DOHH2 (cell line): ENCODE measurements at regions not wholly inside any gene's neighbourhood (a gene's known extent, or its start where the extent isn't known, plus 50 kb on each side); places are given as distances from the start of the nearest gene placed in this dataset.

Source experiments
- H3F3A ChIP-seq: fragments of 200-600 bp; sonication (generic), shearing (Covaris generic); 2 replicates; pipeline ENCODE4 v1.6.0; 2016; ENCODE audit warnings: antibody characterized with exemption, mild to moderate bottlenecking; ENCODE audit not compliant: control insufficient read depth, insufficient read depth
- H3K27ac ChIP-seq: fragments of 200-600 bp; sonication (generic); 2 replicates; pipeline ENCODE4 v1.5.1; 2014; ENCODE audit warnings: low read depth, mild to moderate bottlenecking, low read length, moderate library complexity
- H3K27me3 ChIP-seq: fragments of 200-600 bp; sonication (generic); 2 replicates; pipeline ENCODE4 v1.6.1; 2014; ENCODE audit warnings: mild to moderate bottlenecking, low read length, mixed read lengths; ENCODE audit not compliant: control insufficient read depth
- H3K36me3 ChIP-seq: fragments of 200-600 bp; sonication (generic); 2 replicates; pipeline ENCODE4 v1.6.1; 2014; ENCODE audit warnings: mild to moderate bottlenecking, low read length, moderate library complexity, mixed read lengths; ENCODE audit not compliant: control insufficient read depth
- H3K4me1 ChIP-seq: fragments of 200-600 bp; sonication (generic); 2 replicates; pipeline ENCODE4 v1.6.1; 2014; ENCODE audit warnings: mild to moderate bottlenecking, low read length, mixed read lengths; ENCODE audit not compliant: control insufficient read depth
- H3K4me2 ChIP-seq: fragments of 200-600 bp; sonication (generic); 2 replicates; pipeline ENCODE4 v1.6.0; 2014; ENCODE audit warnings: mild to moderate bottlenecking, low read length, moderate library complexity
- H3K4me3 ChIP-seq: fragments of 200-600 bp; sonication (generic); 2 replicates; pipeline ENCODE4 v1.5.1; 2014; ENCODE audit warnings: mild to moderate bottlenecking, low read length, mixed read lengths
- H3K79me2 ChIP-seq: fragments of 200-600 bp; sonication (generic); 2 replicates; pipeline ENCODE4 v1.6.1; 2014; ENCODE audit warnings: mild to moderate bottlenecking, low read length, mixed read lengths; ENCODE audit not compliant: control insufficient read depth
- H3K9me2 ChIP-seq: fragments of 200-600 bp; sonication (generic); replicated peaks from 2 replicates; pipeline ENCODE4 v1.6.1; 2014; ENCODE audit warnings: mild to moderate bottlenecking, low read length, mixed read lengths; ENCODE audit not compliant: control insufficient read depth
- H3K9me3 ChIP-seq: fragments of 200-600 bp; sonication (generic); 2 replicates; pipeline ENCODE4 v1.6.1; 2014; ENCODE audit warnings: antibody characterized with exemption, low read length, mixed read lengths; ENCODE audit not compliant: control insufficient read depth, insufficient read depth
- H4K20me1 ChIP-seq: fragments of 200-600 bp; sonication (generic); 2 replicates; pipeline ENCODE4 v1.6.0; 2014; ENCODE audit warnings: low read depth, mild to moderate bottlenecking, antibody characterized with exemption, low read length, moderate library complexity; ENCODE audit not compliant: control insufficient read depth, insufficient read depth
- EZH2phosphoT487 ChIP-seq: fragments of 200-600 bp; sonication (generic); IDR thresholded peaks from 2 replicates; pipeline ENCODE4 v1.6.1; 2017; ENCODE audit warnings: borderline replicate concordance, mild to moderate bottlenecking, antibody characterized with exemption, low read length, moderate library complexity, mixed read lengths
- TF ChIP-seq, protein P1 (sequence below): fragments of 200-600 bp; sonication (generic); IDR thresholded peaks from one replicate; pipeline ENCODE4 v1.5.1; 2014; ENCODE audit warnings: antibody characterized with exemption, mild to moderate bottlenecking, low read depth, low read length; ENCODE audit not compliant: poor library complexity, severe bottlenecking

DNA sequence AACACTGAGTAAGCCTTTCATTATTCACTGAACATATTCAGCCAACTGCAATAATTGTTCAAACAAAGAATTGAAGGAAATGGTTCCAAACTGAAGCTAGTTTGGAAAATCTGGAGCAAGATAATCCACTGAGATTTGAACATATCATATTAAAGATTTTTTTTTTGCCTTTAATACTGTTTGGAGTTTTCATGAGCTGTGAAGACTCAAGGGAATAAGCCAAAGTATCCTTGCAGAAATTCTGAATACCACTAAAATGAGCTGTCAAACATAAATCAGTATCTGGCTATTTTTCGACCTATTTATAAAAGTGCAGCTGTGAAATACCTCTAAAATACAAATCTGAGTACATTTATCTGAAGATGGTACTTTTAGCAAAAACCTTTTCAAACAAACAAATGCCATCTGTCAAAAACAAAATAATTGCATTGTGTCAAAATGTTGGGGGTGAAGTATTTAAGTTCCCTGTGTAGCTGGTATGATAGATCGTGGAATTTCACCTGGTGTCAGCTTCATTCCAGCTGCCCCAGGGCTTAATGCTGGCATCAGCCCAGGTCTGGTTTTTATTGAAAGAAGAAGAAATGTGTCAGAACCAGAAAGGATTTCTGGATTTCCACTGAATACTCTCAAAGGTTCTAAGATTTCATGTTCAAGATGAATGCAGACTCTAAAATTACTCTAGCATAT is 149.0 kb upstream of the GRAMD2B start:
- H4K20me1 ChIP-seq: no peaks in the 10 kb centered on the region
- no peaks in the 10 kb centered on the region for H3K36me3 ChIP-seq
- H3F3A ChIP-seq: no peaks in the 10 kb centered on the region
- H3K27me3 ChIP-seq: no peaks in the 10 kb centered on the region
- H3K9me2 ChIP-seq: no peaks in the 10 kb centered on the region
- TF ChIP-seq, protein P1, sequence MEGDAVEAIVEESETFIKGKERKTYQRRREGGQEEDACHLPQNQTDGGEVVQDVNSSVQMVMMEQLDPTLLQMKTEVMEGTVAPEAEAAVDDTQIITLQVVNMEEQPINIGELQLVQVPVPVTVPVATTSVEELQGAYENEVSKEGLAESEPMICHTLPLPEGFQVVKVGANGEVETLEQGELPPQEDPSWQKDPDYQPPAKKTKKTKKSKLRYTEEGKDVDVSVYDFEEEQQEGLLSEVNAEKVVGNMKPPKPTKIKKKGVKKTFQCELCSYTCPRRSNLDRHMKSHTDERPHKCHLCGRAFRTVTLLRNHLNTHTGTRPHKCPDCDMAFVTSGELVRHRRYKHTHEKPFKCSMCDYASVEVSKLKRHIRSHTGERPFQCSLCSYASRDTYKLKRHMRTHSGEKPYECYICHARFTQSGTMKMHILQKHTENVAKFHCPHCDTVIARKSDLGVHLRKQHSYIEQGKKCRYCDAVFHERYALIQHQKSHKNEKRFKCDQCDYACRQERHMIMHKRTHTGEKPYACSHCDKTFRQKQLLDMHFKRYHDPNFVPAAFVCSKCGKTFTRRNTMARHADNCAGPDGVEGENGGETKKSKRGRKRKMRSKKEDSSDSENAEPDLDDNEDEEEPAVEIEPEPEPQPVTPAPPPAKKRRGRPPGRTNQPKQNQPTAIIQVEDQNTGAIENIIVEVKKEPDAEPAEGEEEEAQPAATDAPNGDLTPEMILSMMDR: no peak
- no peak for TF ChIP-seq EZH2phosphoT487
- no peaks in the 10 kb centered on the region for H3K79me2 ChIP-seq
- H3K4me1 ChIP-seq: no peaks in the 10 kb centered on the region
- H3K4me2 ChIP-seq: no peak overlapping the region
- H3K4me3 ChIP-seq: no peak overlapping the region
- H3K27ac ChIP-seq: no peak overlapping the region
- H3K9me3 ChIP-seq: no peaks in the 10 kb centered on the region

GRCh38 chr5:126274763-126275125 is 148.5 kb upstream of the GRAMD2B start:
- Histone ChIP-seq H3K9me2 (no peaks in the 10 kb centered on the region), H3K79me2 (no peaks in the 10 kb centered on the region), H3K27me3 (no peaks in the 10 kb centered on the region), H3K36me3 (no peaks in the 10 kb centered on the region), H3K9me3 (no peaks in the 10 kb centered on the region), H3K4me1 (no peaks in the 10 kb centered on the region), H3K27ac (no peak overlapping the region), H4K20me1 (no peaks in the 10 kb centered on the region), H3K4me3 (no peak overlapping the region), H3K4me2 (no peak overlapping the region), H3F3A (no peaks in the 10 kb centered on the region)
- TF ChIP-seq, protein P1: no peak
- TF ChIP-seq EZH2phosphoT487: no peak

DNA sequence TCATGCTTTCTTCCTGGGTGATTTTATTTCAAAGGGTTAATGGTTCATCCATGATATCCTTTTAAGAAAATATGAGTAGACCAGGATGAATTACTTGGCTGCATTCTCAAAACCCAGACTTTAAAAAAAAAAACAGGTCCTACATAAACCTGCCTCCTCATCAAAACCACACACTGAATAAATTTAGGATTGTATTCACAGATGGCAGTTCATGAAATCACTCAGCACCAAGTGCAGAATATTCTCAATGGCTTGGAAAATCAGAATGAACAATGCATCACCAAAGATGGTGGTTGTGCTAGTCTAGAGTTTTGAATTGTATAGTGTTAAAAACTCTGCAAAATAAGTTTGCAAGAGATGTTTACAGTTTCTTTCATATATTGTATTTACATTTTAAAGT is 145.4 kb upstream of the GRAMD2B start:
- Histone ChIP-seq H3K36me3 (no peaks in the 10 kb centered on the region), H3K27me3 (no peaks in the 10 kb centered on the region), H3K4me2 (no peak overlapping the region), H3K27ac (no peak overlapping the region), H3F3A (no peaks in the 10 kb centered on the region), H3K9me2 (no peaks in the 10 kb centered on the region), H4K20me1 (no peaks in the 10 kb centered on the region), H3K4me1 (no peaks in the 10 kb centered on the region), H3K4me3 (no peak overlapping the region), H3K79me2 (no peaks in the 10 kb centered on the region), H3K9me3 (no peaks in the 10 kb centered on the region)
- TF ChIP-seq, protein P1: no peak
- no peak for TF ChIP-seq EZH2phosphoT487
